Activated CD4-positive, alpha-beta T cell treated with anti-CD3 and anti-CD28 coated beads, Interleukin-2, amount 50 U/mL, for 1 hour (primary cell): ENCODE measurements at regions not wholly inside any gene's neighbourhood (a gene's known extent, or its start where the extent isn't known, plus 50 kb on each side); places are given as distances from the start of the nearest gene placed in this dataset.

ENCODE experiments used
- DNase-seq: peaks from one replicate; pipeline ENCODE4 v3.0.0-alpha.2; 2020

- no peak for DNase-seq
These were observed 111.0 kb downstream of the TFAP2A start for GRCh38 chr6:10303608-10304506.

GRCh38 chr6:10302566-10303235, 112.2 kb downstream of the TFAP2A start:
- DNase-seq = no peak

- no peak for DNase-seq
These were observed 114.8 kb downstream of the TFAP2A start for GRCh38 chr6:10300071-10300470.

GRCh38 chr6:10297832-10298231, 117.0 kb downstream of the TFAP2A start:
- DNase-seq = no peak

GRCh38 chr6:10278746-10279145, 136.1 kb downstream of the TFAP2A start:
- no peak for DNase-seq

- no peak for DNase-seq
These were observed 138.1 kb downstream of the TFAP2A start for GRCh38 chr6:10276660-10277287.

GRCh38 chr6:10276106-10276505, 138.8 kb downstream of the TFAP2A start:
- no peak for DNase-seq

GRCh38 chr6:10272591-10272990, 142.3 kb downstream of the TFAP2A start:
- no peak for DNase-seq

- DNase-seq = no peak
These were observed 142.9 kb downstream of the TFAP2A start for GRCh38 chr6:10271982-10272381.

GRCh38 chr6:10269814-10270472, 144.9 kb downstream of the TFAP2A start:
- no peak for DNase-seq

GRCh38 chr6:10268611-10269310, 146.1 kb downstream of the TFAP2A start:
- no peak for DNase-seq

GRCh38 chr6:10268111-10268510, 146.8 kb downstream of the TFAP2A start:
- no peak for DNase-seq

- no peak for DNase-seq
These were observed 148.4 kb downstream of the TFAP2A start for GRCh38 chr6:10266462-10266861.

GRCh38 chr6:10266061-10266460, 148.8 kb downstream of the TFAP2A start:
- DNase-seq = no peak

- DNase-seq = no peak
These were observed 152.4 kb downstream of the TFAP2A start for GRCh38 chr6:10262505-10262904.

- no peak for DNase-seq
These were observed 155.2 kb downstream of the TFAP2A start for GRCh38 chr6:10259671-10260070.

- DNase-seq = no peak
These were observed 156.5 kb downstream of the TFAP2A start for GRCh38 chr6:10258341-10258740.

GRCh38 chr6:10256113-10256690, 158.7 kb downstream of the TFAP2A start:
- no peak for DNase-seq

- DNase-seq = no peak
These were observed 164.1 kb downstream of the TFAP2A start for GRCh38 chr6:10250655-10251220.

- no peak for DNase-seq
These were observed 166.5 kb downstream of the TFAP2A start for GRCh38 chr6:10248378-10248843.

GRCh38 chr6:10237298-10238038, 177.4 kb downstream of the TFAP2A start:
- DNase-seq = no peak
